ENCODE measurements at regions not wholly inside any gene's neighbourhood (a gene's known extent, or its start where the extent isn't known, plus 50 kb on each side); places are given as distances from the start of the nearest gene placed in this dataset.

- Histone ChIP-seq H3K4me1 (replicated peaks in 1 of 4; ENCODE audit: control insufficient read depth in 3 of 4, insufficient read depth in 4 of 4, low read length in 3 of 4) (no peaks in the 10 kb centered on the region), H3K79me2 (ENCODE audit: control insufficient read depth in 1 of 2, insufficient read depth in 2 of 2, low read length in 2 of 2) (no peaks in the 10 kb centered on the region), H3K4ac (replicated peaks; ENCODE audit: insufficient read length, low read depth, low read length) (no peak overlapping the region), H2BK12ac (ENCODE audit: low read depth, low read length) (no peak overlapping the region), H3K23me2 (ENCODE audit: low read depth, low read length) (no peaks in the 10 kb centered on the region), H2BK20ac (ENCODE audit: low read length) (no peak overlapping the region), H3K56ac (replicated peaks; ENCODE audit: insufficient read length, low read depth, low read length) (no peak overlapping the region), H3K14ac (ENCODE audit: insufficient read length) (no peak overlapping the region), H2BK15ac (ENCODE audit: low read length) (no peak overlapping the region), H4K5ac (ENCODE audit: insufficient read length, low read depth, low read length) (no peak overlapping the region), H2AFZ (ENCODE audit: low read length) (peak overlapping the region; percentile 45), H3K27ac (ENCODE audit: low read depth, low read length) (no peak overlapping the region), H4K8ac (ENCODE audit: extremely low read depth, insufficient read depth, low read length) (no peak overlapping the region), H4K20me1 (replicated peaks in 1 of 2; ENCODE audit: control insufficient read depth in 1 of 2, insufficient read depth in 2 of 2, low read length in 2 of 2) (no peaks in the 10 kb centered on the region), H3K79me1 (ENCODE audit: low read depth, low read length) (no peaks in the 10 kb centered on the region), H3K27me3 (replicated peaks in 1 of 4; ENCODE audit: control insufficient read depth in 3 of 4, extremely low read depth in 1 of 4, insufficient read depth in 3 of 4, low read length in 3 of 4) (no peaks in the 10 kb centered on the region), H3K9ac (replicated peaks in 1 of 4; ENCODE audit: extremely low read depth in 1 of 4, low read depth in 3 of 4, low read length in 3 of 4) (no peak overlapping the region), H3K23ac (ENCODE audit: insufficient read length) (no peak overlapping the region), H3K4me3 (ENCODE audit: extremely low read depth in 1 of 4, insufficient read depth in 2 of 4, low read depth in 3 of 4, low read length in 4 of 4) (no peak overlapping the region), H3K36me3 (ENCODE audit: control insufficient read depth in 2 of 4, insufficient read depth in 4 of 4, low read length in 3 of 4) (no peaks in the 10 kb centered on the region), H3K18ac (ENCODE audit: extremely low read depth, low read length) (no peak overlapping the region), H2BK120ac (replicated peaks; ENCODE audit: low read depth, low read length) (no peak overlapping the region), H3K4me2 (ENCODE audit: insufficient read depth in 1 of 2, low read depth in 2 of 2, low read length in 2 of 2) (no peak overlapping the region), H4K91ac (replicated peaks; ENCODE audit: insufficient read length, low read length) (no peak overlapping the region), H2BK5ac (ENCODE audit: low read depth, low read length) (no peak overlapping the region), H3K9me3 (ENCODE audit: insufficient read depth in 2 of 2, low read depth in 1 of 2, low read length in 1 of 2) (no peaks in the 10 kb centered on the region), H2AK5ac (ENCODE audit: low read depth, low read length) (no peak overlapping the region)
- 94% methylated on average over 4 of the region's 4 CpGs; no CpG with 5 or more reads in 1 of the 2 experiments for WGBS, 2 experiments (ENCODE audit: extremely low coverage in 1 of 2, insufficient coverage in 1 of 2, insufficient read length in 1 of 2, insufficient replicate concordance in 2 of 2, low coverage in 1 of 2, low lambda C conversion rate in 2 of 2, missing lambda C conversion rate in 1 of 2)
- DNase-seq (ENCODE audit: low read depth in 1 of 2, low spot score in 2 of 2) (no peak), FAIRE-seq (no peak)
- ChIA-PET POLR2A (ENCODE audit: partially characterized antibody) (no interaction called here), CTCF (ENCODE audit: partially characterized antibody) (interaction anchor here (0.6 to 1.7 kb wide), 5 partner anchors 20 to 566 kb away, joined by 3 to 4 read pairs (median 3); no protein-coding TSS in a partner anchor)
- no peak for TF ChIP-seq RNF2 (IDR thresholded peaks at IDR 0.05; ENCODE audit: borderline replicate concordance, low read depth, low read length, missing control alignments, poor library complexity, severe bottlenecking)
- no peak for TF ChIP-seq EP300 (IDR thresholded peaks at IDR 0.05; ENCODE audit: borderline replicate concordance in 1 of 2, low read depth in 2 of 2, low read length in 2 of 2)
- TF ChIP-seq SAP30 (IDR thresholded peaks at IDR 0.05; ENCODE audit: insufficient read depth, insufficient replicate concordance, low read length), result no peak
- TF ChIP-seq E2F6 (IDR thresholded peaks at IDR 0.05), result no peak
- no peak for TF ChIP-seq BRCA1 (IDR thresholded peaks at IDR 0.05; ENCODE audit: low read depth, low read length)
- TF ChIP-seq CHD1 (IDR thresholded peaks at IDR 0.05; ENCODE audit: low read depth, low read length), result no peak
- TF ChIP-seq SUZ12 (IDR thresholded peaks at IDR 0.05; ENCODE audit: low read length), result no peak
- no peak for TF ChIP-seq SP4 (IDR thresholded peaks at IDR 0.05; ENCODE audit: low read length)
- no peak for TF ChIP-seq RBBP5 (IDR thresholded peaks at IDR 0.05; ENCODE audit: borderline replicate concordance, low read depth, low read length)
- no peak for TF ChIP-seq JUN (IDR thresholded peaks at IDR 0.05; ENCODE audit: low read depth, low read length)
- no peak for TF ChIP-seq CBX8 (IDR thresholded peaks at IDR 0.05; ENCODE audit: borderline replicate concordance, low read depth, low read length)
- no peak for TF ChIP-seq KDM1A (IDR thresholded peaks at IDR 0.05; ENCODE audit: borderline replicate concordance, low read length)
- TF ChIP-seq GABPA (IDR thresholded peaks at IDR 0.05; ENCODE audit: borderline replicate concordance, insufficient read depth, low read length), result no peak
Measured at GRCh38 chr2:59930430-59930829, 623.0 kb downstream of the BCL11A start.
